Upper lobe of left lung (tissue), 4 donors: ENCODE measurements at regions not wholly inside any gene's neighbourhood (a gene's known extent, or its start where the extent isn't known, plus 50 kb on each side); places are given as distances from the start of the nearest gene placed in this dataset.

Source experiments
- EP300 ChIP-seq, 4 donors: sonication (generic); formaldehyde crosslinking; IDR thresholded peaks; one replicate each; pipeline ENCODE4 v1.5.1; 2017; ENCODE audit warnings: antibody characterized with exemption in 4 of 4, control low read depth in 2 of 4
- POLR2A ChIP-seq, 4 donors: fragments of 450-650 bp; IDR thresholded peaks; one replicate each; pipeline ENCODE4 v1.5.1; 2016 to 2017; ENCODE audit warnings: antibody characterized with exemption in 4 of 4, mild to moderate bottlenecking in 2 of 4
- TF ChIP-seq, protein P1 (sequence below), 6 experiments: fragments of 450-650 bp in 4 of 6; fragments of 200-600 bp in 2 of 6; sonication (generic) in 2 of 6; IDR thresholded peaks; one replicate each; pipeline ENCODE4 v1.5.1; 2016 to 2019; ENCODE audit warnings: antibody characterized with exemption in 6 of 6

DNA sequence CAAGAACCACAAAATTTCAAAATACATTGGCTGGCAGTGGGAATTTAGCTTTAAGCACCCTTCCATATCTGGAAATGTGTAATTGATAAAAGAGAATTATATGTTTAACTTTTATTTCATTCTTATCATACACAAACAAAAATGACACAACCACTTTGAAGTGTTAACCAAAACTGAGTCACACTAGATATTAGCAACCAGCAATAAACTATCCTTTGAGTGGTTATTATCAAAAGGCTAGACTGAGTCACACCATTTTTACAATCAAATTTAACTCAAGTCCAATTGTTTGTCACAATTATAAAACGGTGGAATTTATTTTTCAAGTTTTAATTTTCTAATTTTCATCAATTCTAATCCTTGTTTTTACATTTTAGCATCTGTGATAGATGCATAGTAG, 121.7 kb downstream of the LIG4 start:
- TF ChIP-seq, protein P1, sequence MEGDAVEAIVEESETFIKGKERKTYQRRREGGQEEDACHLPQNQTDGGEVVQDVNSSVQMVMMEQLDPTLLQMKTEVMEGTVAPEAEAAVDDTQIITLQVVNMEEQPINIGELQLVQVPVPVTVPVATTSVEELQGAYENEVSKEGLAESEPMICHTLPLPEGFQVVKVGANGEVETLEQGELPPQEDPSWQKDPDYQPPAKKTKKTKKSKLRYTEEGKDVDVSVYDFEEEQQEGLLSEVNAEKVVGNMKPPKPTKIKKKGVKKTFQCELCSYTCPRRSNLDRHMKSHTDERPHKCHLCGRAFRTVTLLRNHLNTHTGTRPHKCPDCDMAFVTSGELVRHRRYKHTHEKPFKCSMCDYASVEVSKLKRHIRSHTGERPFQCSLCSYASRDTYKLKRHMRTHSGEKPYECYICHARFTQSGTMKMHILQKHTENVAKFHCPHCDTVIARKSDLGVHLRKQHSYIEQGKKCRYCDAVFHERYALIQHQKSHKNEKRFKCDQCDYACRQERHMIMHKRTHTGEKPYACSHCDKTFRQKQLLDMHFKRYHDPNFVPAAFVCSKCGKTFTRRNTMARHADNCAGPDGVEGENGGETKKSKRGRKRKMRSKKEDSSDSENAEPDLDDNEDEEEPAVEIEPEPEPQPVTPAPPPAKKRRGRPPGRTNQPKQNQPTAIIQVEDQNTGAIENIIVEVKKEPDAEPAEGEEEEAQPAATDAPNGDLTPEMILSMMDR (IDR thresholded peaks at IDR 0.05): no peak
- no peak for TF ChIP-seq EP300 (IDR thresholded peaks at IDR 0.05)
- no peak for TF ChIP-seq POLR2A (IDR thresholded peaks at IDR 0.05)
